Keratinocyte (primary cell): ENCODE measurements at regions not wholly inside any gene's neighbourhood (a gene's known extent, or its start where the extent isn't known, plus 50 kb on each side); places are given as distances from the start of the nearest gene placed in this dataset.

Experiments
- DNase-seq: peaks from one replicate; pipeline ENCODE4 v3.0.0-alpha.2; 2011; ENCODE audit warnings: low read depth, missing footprints, low spot score
- FAIRE-seq: peaks from 2 replicates; lab custom pipeline; 2011; peaks lifted over from hg19 to GRCh38; lab: Jason Lieb, UNC
- H2AFZ ChIP-seq: 2 replicates; pipeline ENCODE4 v1.6.0; 2012; ENCODE audit warnings: low read length, control low read depth, inconsistent platforms; ENCODE audit not compliant: control insufficient read depth
- H3K27ac ChIP-seq: 2 replicates; pipeline ENCODE4 v1.5.1; 2011; ENCODE audit warnings: low read length; ENCODE audit not compliant: control insufficient read depth, insufficient read depth
- H3K27me3 ChIP-seq: 3 replicates; pipeline ENCODE4 v1.6.0; 2011; ENCODE audit warnings: low read length; ENCODE audit not compliant: control insufficient read depth, insufficient read depth; ENCODE audit errors: extremely low read depth
- H3K36me3 ChIP-seq, 2 experiments: 2 replicates in 1 of 2; 3 replicates in 1 of 2; pipeline ENCODE4 v1.5.1; 2011; ENCODE audit warnings: low read length in 2 of 2, mild to moderate bottlenecking in 1 of 2; ENCODE audit not compliant: control insufficient read depth in 2 of 2, insufficient read depth in 2 of 2; ENCODE audit errors: extremely low read depth in 1 of 2
- H3K4me1 ChIP-seq: 3 replicates; pipeline ENCODE4 v1.5.1; 2011; ENCODE audit warnings: low read length; ENCODE audit not compliant: control insufficient read depth, insufficient read depth; ENCODE audit errors: extremely low read depth
- H3K4me2 ChIP-seq: 3 replicates; pipeline ENCODE4 v1.6.0; 2011; ENCODE audit warnings: low read depth, low read length; ENCODE audit not compliant: control insufficient read depth, insufficient read depth; ENCODE audit errors: extremely low read depth
- H3K4me3 ChIP-seq, 3 experiments: fragments of 200-600 bp in 1 of 3; sonication (generic) in 1 of 3; 2 replicates in 2 of 3; 3 replicates in 1 of 3; pipeline ENCODE4 v1.5.1; 2011 to 2016; ENCODE audit warnings: low read length in 3 of 3, mild to moderate bottlenecking in 3 of 3, control low read depth in 2 of 3, inconsistent platforms in 1 of 3, low read depth in 1 of 3, mixed read lengths in 1 of 3, mixed run types in 1 of 3, moderate library complexity in 1 of 3; ENCODE audit not compliant: control insufficient read depth in 2 of 3, insufficient read depth in 2 of 3; ENCODE audit errors: extremely low read depth in 1 of 3
- H3K79me2 ChIP-seq: 2 replicates; pipeline ENCODE4 v1.6.0; 2012; ENCODE audit warnings: low read length; ENCODE audit not compliant: control insufficient read depth, insufficient read depth
- H3K9ac ChIP-seq: 3 replicates; pipeline ENCODE4 v1.6.0; 2011; ENCODE audit warnings: low read length; ENCODE audit not compliant: control insufficient read depth, insufficient read depth; ENCODE audit errors: extremely low read depth
- H3K9me1 ChIP-seq: 3 replicates; pipeline ENCODE4 v1.6.0; 2011; ENCODE audit warnings: low read length; ENCODE audit not compliant: control insufficient read depth, insufficient read depth; ENCODE audit errors: extremely low read depth
- H3K9me3 ChIP-seq: 2 replicates; pipeline ENCODE4 v1.5.1; 2012; ENCODE audit warnings: low read depth, low read length; ENCODE audit not compliant: control insufficient read depth
- H4K20me1 ChIP-seq: 3 replicates; pipeline ENCODE4 v1.6.0; 2011; ENCODE audit warnings: low read length; ENCODE audit not compliant: control insufficient read depth, insufficient read depth; ENCODE audit errors: extremely low read depth
- EZH2 ChIP-seq: IDR thresholded peaks from one replicate; pipeline ENCODE4 v1.6.1; 2012; ENCODE audit warnings: inconsistent platforms, mild to moderate bottlenecking, low read length, moderate library complexity
- dilution Hi-C: fragments of 300-500 bp; cut with MboI; formaldehyde crosslinking; loops from one replicate; pipeline ENCODE4 v1.7.0; 2020; ENCODE audit warnings: low sequenced_read_pairs; ENCODE audit not compliant: extremely low pct_ligation_motif_present
- TF ChIP-seq, protein P1 (sequence below), 3 experiments: IDR thresholded peaks in 1 of 3; conservative IDR thresholded peaks in 1 of 3; optimal IDR thresholded peaks in 1 of 3; 2 replicates in 2 of 3; 3 replicates in 1 of 3; pipeline versions ENCODE3 to v1.5.1; 2011; ENCODE audit warnings: low read length in 3 of 3, mild to moderate bottlenecking in 3 of 3, moderate library complexity in 2 of 3, control low read depth in 1 of 3, inconsistent platforms in 1 of 3; ENCODE audit not compliant: insufficient read depth in 2 of 3; ENCODE audit errors: extremely low read depth in 1 of 3

DNA sequence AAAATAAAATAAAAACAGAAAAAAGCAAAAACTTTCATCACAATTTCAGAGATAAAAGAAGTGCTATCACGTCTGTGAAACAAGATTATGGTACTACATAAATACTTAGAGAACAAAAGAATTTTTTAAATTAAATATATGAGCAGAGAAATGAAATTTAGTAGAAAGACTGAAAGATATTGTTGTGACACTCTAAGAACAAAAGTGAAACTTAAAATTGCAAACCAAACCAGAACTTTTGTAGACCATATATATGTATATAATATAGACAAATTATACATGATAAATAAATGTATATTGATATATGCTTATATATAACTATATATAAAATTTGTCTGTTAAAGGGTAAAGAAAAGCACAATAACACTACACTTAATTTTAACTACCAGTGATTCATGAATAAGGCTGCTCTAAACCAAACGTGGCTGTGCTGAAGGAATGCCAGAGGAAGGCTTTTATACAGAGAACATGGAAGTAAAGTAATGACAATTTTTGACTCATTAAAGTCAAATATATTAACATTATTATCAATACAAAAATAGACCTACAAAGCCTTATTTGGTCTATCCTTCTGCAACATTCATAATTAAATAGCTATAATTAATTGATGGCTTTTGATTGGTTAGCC is 1516.7 kb upstream of the PCDH20 start:
- no peaks in the 10 kb centered on the region for H3K9me1 ChIP-seq
- dilution Hi-C loops, result no loop called here
- H3K9ac ChIP-seq, result no peak overlapping the region
- H3K9me3 ChIP-seq, result no peaks in the 10 kb centered on the region
- no peaks in the 10 kb centered on the region for H3K36me3 ChIP-seq
- no peak overlapping the region for H3K4me2 ChIP-seq
- no peaks in the 10 kb centered on the region for H3K79me2 ChIP-seq
- H3K27ac ChIP-seq, result no peak overlapping the region
- no peak overlapping the region for H2AFZ ChIP-seq
- no peaks in the 10 kb centered on the region for H3K27me3 ChIP-seq
- DNase-seq (no peak), FAIRE-seq (no peak)
- TF ChIP-seq, protein P1, sequence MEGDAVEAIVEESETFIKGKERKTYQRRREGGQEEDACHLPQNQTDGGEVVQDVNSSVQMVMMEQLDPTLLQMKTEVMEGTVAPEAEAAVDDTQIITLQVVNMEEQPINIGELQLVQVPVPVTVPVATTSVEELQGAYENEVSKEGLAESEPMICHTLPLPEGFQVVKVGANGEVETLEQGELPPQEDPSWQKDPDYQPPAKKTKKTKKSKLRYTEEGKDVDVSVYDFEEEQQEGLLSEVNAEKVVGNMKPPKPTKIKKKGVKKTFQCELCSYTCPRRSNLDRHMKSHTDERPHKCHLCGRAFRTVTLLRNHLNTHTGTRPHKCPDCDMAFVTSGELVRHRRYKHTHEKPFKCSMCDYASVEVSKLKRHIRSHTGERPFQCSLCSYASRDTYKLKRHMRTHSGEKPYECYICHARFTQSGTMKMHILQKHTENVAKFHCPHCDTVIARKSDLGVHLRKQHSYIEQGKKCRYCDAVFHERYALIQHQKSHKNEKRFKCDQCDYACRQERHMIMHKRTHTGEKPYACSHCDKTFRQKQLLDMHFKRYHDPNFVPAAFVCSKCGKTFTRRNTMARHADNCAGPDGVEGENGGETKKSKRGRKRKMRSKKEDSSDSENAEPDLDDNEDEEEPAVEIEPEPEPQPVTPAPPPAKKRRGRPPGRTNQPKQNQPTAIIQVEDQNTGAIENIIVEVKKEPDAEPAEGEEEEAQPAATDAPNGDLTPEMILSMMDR (optimal IDR thresholded peaks at IDR 0.05 in 1 of 3, IDR thresholded peaks at IDR 0.05 in 1 of 3, conservative IDR thresholded peaks at IDR 0.05 in 1 of 3; ENCODE audit: extremely low read depth in 1 of 3, insufficient read depth in 2 of 3, low read length in 3 of 3), result no peak
- H3K4me1 ChIP-seq, result no peaks in the 10 kb centered on the region
- no peak overlapping the region for H3K4me3 ChIP-seq
- no peaks in the 10 kb centered on the region for H4K20me1 ChIP-seq

DNA sequence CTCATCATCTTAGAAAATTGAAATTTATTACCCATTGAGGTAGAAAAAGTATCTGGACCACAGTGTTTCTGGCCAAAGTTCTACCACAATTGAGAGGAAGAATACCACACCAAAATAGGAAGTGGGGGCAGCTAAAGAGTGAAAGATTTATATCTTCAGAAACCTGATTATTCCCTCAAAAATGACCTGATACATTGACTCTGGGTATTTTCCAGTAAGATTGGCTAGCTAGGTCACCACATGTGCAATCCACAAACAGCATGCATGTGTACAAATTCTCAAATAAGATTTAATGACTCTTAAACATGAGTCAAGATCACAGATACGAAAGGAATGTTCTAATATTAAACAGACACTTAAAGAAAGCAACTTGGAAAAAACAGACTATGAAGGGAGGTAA is 1516.2 kb upstream of the PCDH20 start:
- no peak overlapping the region for H3K9ac ChIP-seq
- H3K27ac ChIP-seq, result no peak overlapping the region
- DNase-seq, result no peak
- FAIRE-seq, result no peak
- no peaks in the 10 kb centered on the region for H3K4me1 ChIP-seq
- dilution Hi-C loops, result no loop called here
- H3K9me1 ChIP-seq, result no peaks in the 10 kb centered on the region
- no peak overlapping the region for H3K4me3 ChIP-seq
- H4K20me1 ChIP-seq, result no peaks in the 10 kb centered on the region
- no peak for TF ChIP-seq EZH2
- TF ChIP-seq, protein P1 (optimal IDR thresholded peaks at IDR 0.05 in 1 of 3, IDR thresholded peaks at IDR 0.05 in 1 of 3, conservative IDR thresholded peaks at IDR 0.05 in 1 of 3; ENCODE audit: extremely low read depth in 1 of 3, insufficient read depth in 2 of 3, low read length in 3 of 3), result no peak
- no peak overlapping the region for H2AFZ ChIP-seq
- no peaks in the 10 kb centered on the region for H3K79me2 ChIP-seq
- H3K27me3 ChIP-seq, result no peaks in the 10 kb centered on the region
- no peaks in the 10 kb centered on the region for H3K9me3 ChIP-seq
- H3K36me3 ChIP-seq, result no peaks in the 10 kb centered on the region
- H3K4me2 ChIP-seq, result no peak overlapping the region
